GM19395 (cell line): ENCODE measurements at regions not wholly inside any gene's neighbourhood (a gene's known extent, or its start where the extent isn't known, plus 50 kb on each side); places are given as distances from the start of the nearest gene placed in this dataset.

ENCODE experiments used
- ATAC-seq: cut with Tn5 transposase; IDR thresholded peaks from one replicate; pipeline ENCODE4 v1.9.1; 2021; ENCODE audit warnings: mild to moderate bottlenecking, moderate library complexity; ENCODE audit not compliant: unreplicated experiment

DNA sequence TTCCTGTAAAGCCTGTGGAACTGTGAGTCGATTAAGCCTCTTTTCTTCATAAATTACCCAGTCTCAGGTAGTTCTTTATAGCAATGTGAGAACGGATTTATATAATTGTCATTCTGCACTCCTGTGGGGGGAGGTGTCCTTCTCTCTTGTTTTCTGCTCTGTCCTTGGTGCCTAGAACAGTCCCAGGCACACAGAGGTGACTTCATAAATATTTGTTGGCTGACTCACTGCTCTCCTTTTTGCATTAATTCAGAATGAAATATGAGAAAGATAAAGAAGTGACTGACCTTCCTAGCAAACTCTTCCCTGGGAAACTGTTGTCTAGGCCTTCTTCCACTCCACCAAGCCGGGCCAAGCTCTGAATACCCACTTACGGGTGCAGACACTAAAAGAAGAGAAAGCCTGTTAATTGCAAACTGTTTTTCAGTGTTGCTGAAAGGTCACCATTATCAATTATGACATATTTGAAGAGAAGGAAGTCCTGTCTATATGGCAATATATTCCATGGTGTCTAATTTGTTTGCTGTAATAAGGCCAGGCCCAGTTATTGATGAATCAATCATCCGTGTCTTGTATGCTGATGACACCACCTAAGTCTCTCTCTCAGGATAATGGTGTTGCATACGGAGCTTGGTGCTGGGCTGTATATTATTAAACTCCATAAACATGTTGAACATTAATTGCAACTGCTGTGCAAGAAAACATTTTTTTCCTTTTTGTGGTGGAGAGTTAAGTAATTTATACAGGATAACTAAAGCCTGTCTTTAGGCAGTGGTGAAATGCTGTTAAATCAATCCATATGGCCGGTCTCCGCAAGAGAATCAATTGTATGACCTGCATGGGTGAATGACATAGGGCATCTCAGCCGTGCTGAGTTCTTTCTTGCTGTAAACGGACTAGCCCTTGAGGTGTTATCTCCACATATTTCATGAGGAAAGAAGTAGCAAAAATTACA, 567.5 kb downstream of the SLC4A3 start:
- ATAC-seq, result no peak

DNA sequence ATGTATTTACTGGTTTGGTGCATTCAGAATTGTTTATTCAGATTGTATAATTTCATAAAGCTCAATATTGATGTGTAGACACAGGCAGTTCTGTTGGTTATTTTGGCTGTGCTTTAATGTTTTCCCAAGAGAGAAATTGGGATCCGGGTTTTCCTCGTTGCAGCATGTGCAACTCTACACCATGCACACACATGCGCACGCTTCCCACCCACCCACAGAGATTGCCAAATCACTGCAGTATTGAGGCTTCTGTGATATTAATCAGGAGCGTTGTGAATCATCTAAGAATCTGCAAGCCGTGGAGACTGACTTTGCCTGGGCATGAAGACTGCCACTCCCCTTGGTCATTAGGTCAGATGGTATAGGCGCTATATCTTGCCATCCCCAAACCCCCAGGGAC, 571.5 kb downstream of the SLC4A3 start:
- no peak for ATAC-seq

DNA sequence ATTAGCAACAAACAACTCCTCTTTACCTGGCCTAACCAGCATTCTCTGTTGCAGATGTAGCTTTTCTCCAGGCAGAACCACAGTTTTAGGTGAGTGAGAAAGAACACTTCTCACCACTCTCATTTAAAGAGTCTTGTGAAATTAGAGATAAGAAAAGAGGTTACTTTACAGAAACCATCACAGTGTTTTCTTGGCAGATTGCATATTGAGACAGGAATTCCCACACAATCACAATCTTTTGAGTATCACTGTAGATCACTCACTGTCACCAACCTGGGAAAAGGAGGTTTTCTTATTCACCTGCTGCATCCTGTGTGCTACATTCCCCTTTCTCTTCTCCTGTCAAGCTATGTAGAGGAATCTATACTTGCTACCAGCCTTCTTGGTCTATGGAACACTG, 574.6 kb downstream of the SLC4A3 start:
- no peak for ATAC-seq

DNA sequence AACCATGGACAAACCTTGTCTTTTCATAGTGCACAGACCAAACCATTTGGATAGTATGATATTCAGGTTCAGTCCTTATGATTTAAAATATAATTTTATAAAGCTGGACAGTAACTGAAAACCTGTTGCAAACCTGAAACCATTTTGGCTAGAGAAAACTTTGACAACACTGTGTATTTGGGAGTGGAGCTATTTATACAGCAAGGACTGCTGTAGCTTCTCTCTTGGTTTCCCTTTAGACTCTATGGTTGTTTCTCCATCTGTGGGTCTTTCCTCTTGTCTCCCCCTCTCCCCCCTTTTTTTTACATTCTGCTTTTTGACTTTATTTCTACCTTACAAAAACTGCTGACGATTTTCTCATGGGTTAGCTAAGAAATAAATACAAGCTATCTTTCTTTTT, 581.7 kb downstream of the SLC4A3 start:
- ATAC-seq, result no peak

DNA sequence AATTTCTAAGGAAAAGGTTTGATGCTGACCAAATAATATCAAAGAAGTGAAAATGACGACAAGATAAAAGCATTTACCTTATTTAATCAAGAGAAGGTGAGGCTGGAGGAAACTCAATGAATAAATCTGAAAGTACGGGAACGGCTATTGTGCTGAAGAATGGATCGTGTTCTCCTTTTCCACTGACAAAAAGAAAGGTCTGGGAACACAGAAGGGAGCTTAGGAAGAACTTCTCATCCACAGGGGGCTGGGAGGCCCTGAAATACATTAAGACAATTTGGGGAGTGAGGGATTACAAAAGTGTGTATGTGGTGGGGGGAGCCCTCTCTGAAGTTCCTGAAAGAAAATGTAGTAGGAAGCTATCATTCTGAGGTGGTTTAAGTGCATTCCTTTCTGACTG, 582.3 kb downstream of the SLC4A3 start:
- no peak for ATAC-seq

DNA sequence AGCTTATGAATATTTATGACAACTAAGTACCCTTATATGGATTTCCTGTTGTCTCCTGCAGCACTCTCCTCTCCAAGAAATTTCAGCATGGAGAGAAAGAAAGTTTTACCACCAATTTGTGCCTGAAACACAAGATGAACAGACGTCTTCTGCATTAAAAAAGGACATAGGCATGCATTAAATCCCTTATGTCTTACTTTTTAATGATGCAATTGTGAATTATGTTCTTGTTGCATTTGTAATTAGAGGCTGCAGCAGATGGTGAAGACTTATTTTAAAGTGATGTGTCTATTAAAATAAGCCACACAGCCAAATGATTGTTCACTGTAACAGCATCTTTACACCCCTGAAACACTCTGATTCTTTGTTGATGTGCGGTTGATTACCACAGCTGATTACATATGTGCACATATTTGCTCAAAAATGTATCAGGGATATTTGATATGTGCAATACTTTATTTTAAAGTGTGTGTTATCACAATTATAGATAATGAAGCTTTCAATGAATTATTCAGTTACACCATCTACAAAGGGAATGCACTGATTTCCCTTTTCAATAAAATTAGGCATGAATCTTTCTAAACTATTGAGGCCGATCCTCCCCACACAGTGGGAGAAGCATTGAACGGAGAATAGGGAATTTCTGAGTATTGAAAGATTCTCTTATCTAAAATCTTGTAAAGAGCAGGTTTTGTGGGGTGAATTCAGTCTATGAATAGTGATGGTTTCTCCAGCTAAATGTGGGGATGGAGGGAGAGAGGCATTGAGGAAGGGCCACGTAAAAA, 585.1 kb downstream of the SLC4A3 start:
- ATAC-seq, result no peak

DNA sequence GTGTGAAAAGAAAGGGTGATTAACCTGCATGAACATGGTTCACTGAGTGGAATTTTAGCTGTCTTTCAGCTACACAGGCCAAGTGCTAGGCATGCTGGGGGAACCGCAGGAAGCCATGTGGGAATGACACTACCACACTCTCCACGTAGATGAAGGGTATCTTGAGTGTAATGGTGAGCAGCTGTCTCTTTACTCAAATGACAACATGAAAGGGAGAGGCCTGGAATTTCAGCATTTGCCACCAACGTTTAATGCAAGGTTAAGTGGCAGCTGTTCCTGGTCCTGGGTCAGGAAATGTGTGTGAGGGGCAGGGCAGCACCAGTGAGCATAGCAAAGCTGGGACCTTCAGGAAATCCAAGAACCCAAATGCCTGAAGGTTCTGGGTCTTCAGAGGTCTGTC, 588.4 kb downstream of the SLC4A3 start:
- no peak for ATAC-seq

DNA sequence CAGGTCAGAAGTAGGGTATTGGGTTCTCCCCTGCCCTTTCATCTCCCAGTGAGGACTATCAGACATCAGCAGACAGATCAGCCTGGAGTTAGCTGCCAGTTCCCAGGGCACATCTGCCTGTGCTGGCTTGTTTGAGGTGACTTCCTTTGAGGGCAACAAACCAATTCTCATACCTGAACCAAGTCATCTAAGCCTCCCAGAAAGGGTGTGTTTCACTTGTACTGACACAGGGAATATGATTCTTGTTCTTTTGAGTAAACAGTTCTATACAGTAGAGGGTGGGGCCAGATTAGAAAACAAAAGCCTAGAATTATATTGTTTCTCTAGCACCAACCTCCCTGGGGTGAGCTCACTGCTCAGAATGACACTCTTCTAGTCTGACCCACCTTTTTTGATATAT, 591.9 kb downstream of the SLC4A3 start:
- no peak for ATAC-seq

DNA sequence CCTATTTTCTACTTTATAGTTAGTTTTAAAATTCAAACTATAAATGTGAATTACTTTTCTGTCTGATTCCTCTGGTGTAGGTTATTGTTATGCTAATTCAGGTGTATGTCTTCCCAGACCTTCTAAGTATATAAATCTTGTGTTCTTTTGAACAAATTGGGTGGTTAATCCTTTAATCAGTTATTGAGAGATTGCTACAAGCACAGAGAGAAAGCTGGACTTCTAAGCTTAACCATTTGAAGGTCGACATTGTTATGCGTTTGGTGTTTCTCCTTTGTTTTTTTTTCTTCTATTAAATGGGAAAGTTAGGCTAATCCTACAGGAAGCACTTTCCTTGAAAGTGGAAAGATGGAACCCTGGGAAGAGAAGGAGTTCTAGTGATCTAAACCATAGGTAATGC, 592.6 kb downstream of the SLC4A3 start:
- ATAC-seq, result no peak

DNA sequence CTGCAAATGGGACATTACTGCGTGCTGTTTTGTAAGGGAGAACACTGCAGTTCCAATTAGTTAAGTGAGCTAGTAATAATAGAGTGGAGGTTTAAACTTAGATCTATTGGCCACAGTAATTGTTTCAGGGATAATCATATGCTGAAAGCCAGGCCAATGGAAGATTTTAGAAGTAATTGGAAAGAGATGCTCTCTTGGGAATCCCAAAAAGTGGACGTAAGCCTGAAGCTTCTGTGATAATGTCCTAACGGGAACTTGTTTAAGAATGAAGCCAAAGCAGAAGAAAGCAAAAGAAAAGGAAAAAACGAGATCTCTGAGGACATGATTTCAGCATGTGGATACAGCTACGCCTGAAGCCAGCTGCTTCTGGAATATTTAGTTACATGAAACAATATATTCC, 594.6 kb downstream of the SLC4A3 start:
- no peak for ATAC-seq

DNA sequence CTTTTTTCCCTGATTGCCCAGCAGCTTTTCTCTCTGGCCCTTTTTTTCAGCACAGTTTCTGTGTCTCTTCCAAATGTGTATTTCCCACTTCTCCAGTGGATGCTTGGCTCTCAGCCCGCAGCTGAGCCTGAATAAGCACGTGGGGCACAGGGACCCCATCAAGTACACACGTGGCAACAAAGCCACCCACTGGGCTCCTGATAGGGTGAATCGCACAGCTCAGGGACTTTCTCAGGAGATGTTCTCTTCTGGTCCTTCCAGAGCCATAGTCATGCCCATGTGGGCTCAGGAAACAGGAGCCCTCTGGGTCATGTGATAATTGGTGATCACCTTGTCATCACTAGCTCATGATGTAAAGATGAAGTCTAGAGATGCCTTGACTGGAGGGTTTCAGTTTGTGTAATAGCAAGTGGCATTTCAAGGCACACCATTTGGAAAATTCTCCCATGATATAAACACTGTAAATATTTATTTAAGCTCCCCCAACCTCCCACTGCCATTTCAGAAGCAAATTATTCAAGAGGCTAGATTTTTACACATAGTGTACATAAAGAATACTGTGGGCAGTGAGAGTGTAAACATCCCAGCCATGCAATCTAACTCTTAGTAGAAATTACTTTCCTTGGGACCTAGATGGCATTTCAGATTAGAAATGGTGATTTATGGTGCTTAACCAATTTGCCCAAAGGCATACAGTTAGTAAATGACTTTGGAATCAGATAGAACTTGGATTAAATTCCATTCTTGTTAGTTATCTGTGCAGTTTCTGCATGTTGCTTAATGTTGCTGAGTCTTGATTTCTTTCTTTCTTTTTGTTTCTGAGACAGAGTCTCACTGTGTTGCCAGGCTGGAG, 597.5 kb downstream of the SLC4A3 start:
- no peak for ATAC-seq

DNA sequence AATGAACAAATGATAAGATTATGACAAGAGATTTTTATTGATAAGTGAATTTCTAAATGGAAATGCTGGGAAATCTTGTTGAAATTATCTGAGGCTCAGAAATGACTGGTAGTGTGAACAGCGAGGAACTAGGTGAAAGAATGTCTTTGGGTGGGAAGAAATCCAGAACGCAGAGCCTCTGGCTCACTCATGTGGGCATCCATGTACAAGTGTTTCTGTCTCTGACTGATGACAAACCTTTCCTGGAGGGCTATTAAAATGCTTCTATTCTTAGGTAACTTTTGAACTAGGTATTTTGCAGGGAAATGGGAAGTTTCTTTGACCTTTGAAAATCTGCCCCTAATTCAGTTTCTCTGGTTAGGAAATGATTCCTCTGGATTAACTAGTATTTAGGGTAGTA, 598.6 kb downstream of the SLC4A3 start:
- ATAC-seq, result no peak

DNA sequence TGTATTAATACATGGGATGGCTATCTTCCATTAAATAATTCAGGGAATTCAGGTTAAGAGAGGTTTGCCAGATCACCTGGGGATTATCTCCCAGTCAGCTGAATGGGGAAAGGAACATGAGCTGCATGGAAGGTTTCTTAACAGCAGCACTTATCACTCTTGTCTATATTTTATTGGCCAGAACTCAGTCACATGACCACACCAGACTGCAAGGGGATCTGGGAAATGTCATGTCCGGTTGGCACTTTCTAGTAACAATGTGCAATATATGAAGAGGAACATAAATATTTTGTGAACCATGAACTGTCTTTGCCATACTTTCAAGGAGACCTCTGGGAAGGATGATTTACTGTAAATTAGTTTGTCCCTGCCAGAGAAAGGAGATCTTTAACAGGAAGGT, 599.1 kb downstream of the SLC4A3 start:
- ATAC-seq, result no peak

DNA sequence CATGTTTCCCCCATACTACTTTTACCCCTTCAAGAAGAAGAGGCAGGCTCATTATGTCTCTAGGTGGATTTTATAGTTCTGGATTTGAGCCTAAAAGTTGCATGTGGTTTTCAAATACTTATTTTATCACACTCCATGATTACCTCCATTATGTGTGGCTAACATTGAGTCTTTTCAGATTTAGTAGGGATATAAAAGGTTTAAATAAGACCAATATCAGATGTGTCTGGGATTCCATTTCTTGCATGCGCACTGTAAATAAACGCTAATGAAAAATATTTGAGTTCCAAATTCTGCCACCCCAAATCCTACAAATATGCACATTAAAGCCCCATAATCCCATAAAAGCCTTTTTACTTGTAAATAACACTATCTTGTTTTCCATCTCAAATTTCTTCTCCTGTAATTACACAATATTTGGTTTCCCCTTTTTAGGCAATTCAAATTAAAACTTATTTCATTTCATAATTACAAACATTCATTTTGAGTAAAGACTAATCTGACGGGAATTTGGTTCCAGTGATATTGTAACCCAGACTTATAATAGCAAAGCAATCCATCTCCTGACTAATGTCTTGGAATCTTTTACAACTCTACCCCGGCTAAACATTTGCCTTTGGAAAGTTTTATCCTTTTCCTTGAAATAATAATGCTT, 600.0 kb downstream of the SLC4A3 start:
- ATAC-seq, result no peak

DNA sequence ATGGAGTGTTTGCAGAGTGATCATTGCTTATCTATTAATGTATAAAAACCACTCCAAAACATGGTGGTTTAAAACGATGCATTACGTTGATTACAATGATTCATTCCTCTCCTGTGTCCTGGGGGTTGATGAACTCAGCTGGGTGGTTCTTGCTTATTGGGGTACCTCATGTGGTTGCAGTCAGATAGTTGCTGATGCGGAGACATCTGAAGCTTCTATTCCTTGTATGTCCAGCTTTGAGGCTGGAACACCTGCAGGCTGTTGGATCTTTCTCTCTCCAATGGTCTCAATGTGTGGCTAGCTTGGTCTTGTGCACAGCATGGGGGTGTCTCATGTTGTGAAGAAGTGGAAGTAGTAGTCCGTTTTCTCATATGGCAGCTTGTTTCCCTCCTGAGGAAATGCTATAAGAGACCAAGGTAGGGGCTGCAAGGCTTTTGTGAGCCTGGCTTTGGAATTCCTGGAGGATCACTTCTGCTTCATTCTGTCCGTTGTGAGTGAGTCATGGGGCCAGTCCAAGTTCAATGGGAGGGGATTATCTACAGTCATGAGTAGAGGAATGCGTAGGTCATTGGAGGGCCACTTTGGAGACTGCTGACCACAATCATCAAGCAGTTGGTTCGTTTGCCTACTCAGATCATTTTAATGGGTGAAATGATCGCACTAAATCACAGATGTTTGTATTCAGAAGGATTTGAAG, 601.0 kb downstream of the SLC4A3 start:
- no peak for ATAC-seq

DNA sequence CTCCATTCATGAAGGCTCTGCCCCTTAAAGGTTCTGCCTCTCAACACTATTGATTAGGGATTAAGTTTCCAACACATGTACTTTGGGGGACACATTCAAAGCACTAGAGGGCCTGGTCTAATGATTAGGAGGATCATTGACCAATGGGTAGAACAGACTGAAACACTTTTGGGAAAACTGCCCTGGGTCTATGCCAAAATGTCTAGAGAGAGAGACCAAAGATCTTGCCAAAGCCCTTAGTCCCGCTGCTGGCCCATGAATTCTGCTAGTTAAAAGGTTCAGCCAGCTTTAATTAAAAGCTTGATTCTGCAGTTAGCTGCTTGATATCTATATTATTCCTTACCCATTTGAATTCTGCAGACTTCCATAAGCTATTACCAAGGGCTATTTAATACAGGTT, 613.2 kb downstream of the SLC4A3 start:
- no peak for ATAC-seq

DNA sequence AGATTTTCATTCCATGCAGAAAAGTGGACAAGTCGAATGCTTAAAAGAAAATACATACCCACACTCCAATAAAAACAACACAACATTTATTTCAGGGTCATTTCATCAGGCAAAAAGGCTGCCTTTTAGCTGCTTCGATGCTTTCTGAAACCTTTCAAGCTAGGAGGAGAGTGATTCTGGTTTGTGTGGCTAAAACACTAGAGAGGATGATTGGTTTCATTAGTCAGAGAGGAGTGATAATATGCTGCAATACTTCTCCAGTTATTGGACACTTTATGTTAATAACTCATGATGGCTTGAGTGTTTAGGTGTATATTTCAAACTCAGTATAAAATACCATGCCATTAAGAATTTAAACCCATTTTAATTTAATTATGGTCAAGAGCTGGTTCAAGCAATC, 614.0 kb downstream of the SLC4A3 start:
- ATAC-seq, result no peak

DNA sequence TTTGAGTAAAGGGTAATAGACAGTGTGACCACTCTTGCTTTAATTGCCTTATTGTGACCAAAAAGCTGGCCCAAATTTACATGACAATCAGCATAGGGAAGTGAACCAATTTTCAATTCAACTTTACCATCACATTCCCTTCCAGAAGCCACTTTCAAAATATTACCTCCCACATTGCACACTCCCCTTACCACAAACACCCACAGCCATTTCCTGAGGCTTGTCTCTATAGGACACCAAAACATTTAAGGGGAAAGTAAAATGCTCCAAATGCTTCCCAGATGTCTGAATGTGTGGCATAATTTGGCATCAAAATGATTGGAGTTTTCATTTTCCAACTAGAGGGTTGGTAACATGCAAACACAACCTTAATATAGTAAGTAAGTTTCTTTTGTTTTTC, 616.1 kb downstream of the SLC4A3 start:
- ATAC-seq, result no peak

DNA sequence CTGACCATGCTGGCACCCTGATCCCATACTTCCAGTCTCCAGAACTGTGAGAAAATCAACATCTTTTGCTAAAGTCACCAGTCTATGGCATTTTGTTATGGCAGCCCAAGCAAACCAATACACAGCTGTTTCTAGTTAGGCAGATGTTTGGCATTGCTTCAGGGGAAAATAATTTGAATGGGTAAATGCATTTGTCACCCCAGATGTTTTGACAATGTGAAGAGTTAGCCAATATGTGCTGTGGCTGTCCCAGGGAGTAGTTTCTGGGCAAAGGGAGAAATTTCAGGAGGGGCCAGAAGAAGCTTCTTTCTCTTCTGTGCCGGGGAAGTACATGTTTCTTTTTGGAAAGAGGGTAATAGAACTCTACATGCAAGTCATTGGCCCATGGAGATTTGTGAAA, 619.0 kb downstream of the SLC4A3 start:
- ATAC-seq, result no peak
